ENCODE measurements at regions not wholly inside any gene's neighbourhood (a gene's known extent, or its start where the extent isn't known, plus 50 kb on each side); places are given as distances from the start of the nearest gene placed in this dataset.
"Not testable (repeated sequence)": the region's sequence is repeated elsewhere in the genome, so short reads cannot be mapped to it uniquely, and the experiment has no call there.

- intact Hi-C loops (cut with DNase I), result no loop called here
- no peak for ATAC-seq
- no peak for DNase-seq
These were observed 95.3 kb upstream of the SNX9 start for GRCh38 chr6:157727629-157728182.

- no peak for ATAC-seq
- no peak for DNase-seq
- intact Hi-C loops (cut with DNase I), result no loop called here
These were observed 94.7 kb upstream of the SNX9 start for GRCh38 chr6:157728183-157728881.

GRCh38 chr6:157731221-157731620 is 91.8 kb upstream of the SNX9 start:
- intact Hi-C loops (cut with DNase I), result no loop called here
- DNase-seq, result no peak
- no peak for ATAC-seq

- intact Hi-C loops (cut with DNase I), result no loop called here
These were observed 91.0 kb upstream of the SNX9 start for GRCh38 chr6:157732007-157732406.

GRCh38 chr6:157732416-157733161 is 90.5 kb upstream of the SNX9 start:
- no peak for ATAC-seq
- no peak for DNase-seq
- intact Hi-C loops (cut with DNase I), result no loop called here

More at GRCh38 chr6:157732007-157732406, 91.0 kb upstream of the SNX9 start:
- ATAC-seq (no peak), DNase-seq (no peak)

- DNase-seq; ATAC-seq; intact Hi-C loops (cut with DNase I): not testable (repeated sequence)
These were observed 86.5 kb upstream of the SNX9 start for GRCh38 chr6:157736555-157736954.

- DNase-seq (no peak), ATAC-seq (no peak)
- intact Hi-C loops (cut with DNase I), result no loop called here
These were observed 81.6 kb upstream of the SNX9 start for GRCh38 chr6:157741321-157741947.

GRCh38 chr6:157741948-157742556 is 81.0 kb upstream of the SNX9 start:
- intact Hi-C loops (cut with DNase I), result no loop called here

GRCh38 chr6:157744102-157744601 is 78.9 kb upstream of the SNX9 start:
- no peak for DNase-seq
- ATAC-seq, result no peak
- intact Hi-C loops (cut with DNase I), result no loop called here

More at GRCh38 chr6:157741948-157742556, 81.0 kb upstream of the SNX9 start:
- DNase-seq, result no peak
- peak; percentile 87 to 90 for ATAC-seq

GRCh38 chr6:157746897-157747296 is 76.1 kb upstream of the SNX9 start:
- no peak for ATAC-seq
- intact Hi-C loops (cut with DNase I), result no loop called here
- DNase-seq, result no peak

- DNase-seq (no peak), ATAC-seq (peak in 1 of 2 donors; percentile 93)
- intact Hi-C loops (cut with DNase I), result no loop called here
These were observed 75.7 kb upstream of the SNX9 start for GRCh38 chr6:157747370-157747769.

GRCh38 chr6:157748839-157749571 is 74.0 kb upstream of the SNX9 start:
- intact Hi-C loops (cut with DNase I), result no loop called here
- no peak for DNase-seq
- ATAC-seq, result no peak

GRCh38 chr6:157750973-157751372 is 72.1 kb upstream of the SNX9 start:
- not testable (repeated sequence) for DNase-seq

GRCh38 chr6:157751547-157752200 is 71.4 kb upstream of the SNX9 start:
- intact Hi-C loops (cut with DNase I), result loop anchor here in 1 of 2 donors (10.0 kb wide), 1 partner anchor 323 kb away; no protein-coding TSS in a partner anchor
- no peak for DNase-seq
- ATAC-seq, result no peak

More at GRCh38 chr6:157750973-157751372, 72.1 kb upstream of the SNX9 start:
- ATAC-seq, result not testable (repeated sequence)
- intact Hi-C loops (cut with DNase I), result loop anchor here in 1 of 2 donors (10.0 kb wide), 1 partner anchor 324 kb away; no protein-coding TSS in a partner anchor

- DNase-seq, ATAC-seq: not testable (repeated sequence)
- intact Hi-C loops (cut with DNase I), result loop anchor here in 1 of 2 donors (10.0 kb wide), 1 partner anchor 322 kb away; no protein-coding TSS in a partner anchor
These were observed 70.2 kb upstream of the SNX9 start for GRCh38 chr6:157752879-157753278.

- ATAC-seq (no peak), DNase-seq (no peak)
- intact Hi-C loops (cut with DNase I), result loop anchor here in 1 of 2 donors (10.0 kb wide), 1 partner anchor 322 kb away; no protein-coding TSS in a partner anchor
These were observed 69.8 kb upstream of the SNX9 start for GRCh38 chr6:157753291-157753690.

GRCh38 chr6:157753801-157754200 is 69.2 kb upstream of the SNX9 start:
- intact Hi-C loops (cut with DNase I), result loop anchor here in 1 of 2 donors (10.0 kb wide), 1 partner anchor 321 kb away; no protein-coding TSS in a partner anchor
- ATAC-seq, DNase-seq: not testable (repeated sequence)

All from left cardiac atrium (tissue), 4 donors.